H1 (cell line): ENCODE measurements at regions not wholly inside any gene's neighbourhood (a gene's known extent, or its start where the extent isn't known, plus 50 kb on each side); places are given as distances from the start of the nearest gene placed in this dataset.

Experiments
- ASH2L ChIP-seq: fragments of 200-600, 300-600 bp; sonication (generic); IDR thresholded peaks from one replicate; pipeline ENCODE4 v1.7.1; 2017; ENCODE audit warnings: low read length
- CEBPB ChIP-seq: IDR thresholded peaks from 2 replicates; pipeline ENCODE4 v1.6.1; 2012; ENCODE audit warnings: low read depth, low read length
- CHD7 ChIP-seq: fragments of 300-600 bp; sonication (generic); IDR thresholded peaks from 2 replicates; pipeline ENCODE4 v1.7.1; 2012; ENCODE audit warnings: low read length, moderate library complexity, mild to moderate bottlenecking, inconsistent platforms; ENCODE audit not compliant: insufficient replicate concordance
- EGR1 ChIP-seq: IDR thresholded peaks from 2 replicates; pipeline ENCODE4 v1.6.1; 2011; ENCODE audit warnings: low read depth, low read length, borderline replicate concordance
- FOSL1 ChIP-seq: IDR thresholded peaks from 2 replicates; pipeline ENCODE4 v1.6.1; 2011; ENCODE audit warnings: mild to moderate bottlenecking, low read depth, low read length, moderate library complexity; ENCODE audit not compliant: insufficient read depth
- KDM4A ChIP-seq: IDR thresholded peaks from one replicate; pipeline ENCODE4 v1.7.1; 2012; ENCODE audit warnings: low read depth, mild to moderate bottlenecking, moderate library complexity, low read length, inconsistent platforms; ENCODE audit not compliant: severe bottlenecking
- NRF1 ChIP-seq: IDR thresholded peaks from 2 replicates; pipeline ENCODE4 v1.6.1; 2011; ENCODE audit warnings: mild to moderate bottlenecking, low read depth, low read length, improper control_type of control experiment
- POLR2AphosphoS5 ChIP-seq: IDR thresholded peaks from 2 replicates; pipeline ENCODE4 v1.6.1; 2011; ENCODE audit warnings: low read depth, low read length
- RAD21 ChIP-seq, 2 experiments: IDR thresholded peaks in 1 of 2; conservative IDR thresholded peaks in 1 of 2; 2 replicates each; pipeline ENCODE4 v1.6.1; 2011; ENCODE audit warnings: low read depth in 2 of 2, low read length in 2 of 2, improper control_type of control experiment in 1 of 2, inconsistent platforms in 1 of 2, mild to moderate bottlenecking in 1 of 2, moderate library complexity in 1 of 2
- RBBP5 ChIP-seq: IDR thresholded peaks from 2 replicates; pipeline ENCODE4 v1.7.1; 2012; ENCODE audit warnings: low read depth, mild to moderate bottlenecking, inconsistent platforms, low read length, moderate library complexity, borderline replicate concordance
- SRF ChIP-seq: IDR thresholded peaks from 2 replicates; pipeline ENCODE4 v1.6.1; 2011; ENCODE audit warnings: mild to moderate bottlenecking, low read depth, low read length, moderate library complexity
- TAF1 ChIP-seq: IDR thresholded peaks from 2 replicates; pipeline ENCODE4 v1.6.1; 2011; ENCODE audit warnings: mild to moderate bottlenecking, low read depth, low read length
- TCF12 ChIP-seq: IDR thresholded peaks from 2 replicates; pipeline ENCODE4 v1.6.1; 2011; ENCODE audit warnings: low read depth, mild to moderate bottlenecking, low read length

- no peak for TF ChIP-seq CHD7
- no peak for TF ChIP-seq EGR1
- TF ChIP-seq NRF1, result no peak
- no peak for TF ChIP-seq TCF12
- no peak for TF ChIP-seq POLR2AphosphoS5
- no peak for TF ChIP-seq TAF1
- no peak for TF ChIP-seq KDM4A
- TF ChIP-seq RBBP5, result no peak
- no peak for TF ChIP-seq CEBPB
- no peak for TF ChIP-seq RAD21 (IDR thresholded peaks at IDR 0.05 in 1 of 2, conservative IDR thresholded peaks at IDR 0.05 in 1 of 2; ENCODE audit: low read depth in 2 of 2, low read length in 2 of 2)
- TF ChIP-seq FOSL1, result no peak
- no peak for TF ChIP-seq SRF
- no peak for TF ChIP-seq ASH2L
Observed at GRCh38 chr5:67748165-67748690, 467.3 kb upstream of the PIK3R1 start (continued).
